GM13976 (cell line): ENCODE measurements at regions not wholly inside any gene's neighbourhood (a gene's known extent, or its start where the extent isn't known, plus 50 kb on each side); places are given as distances from the start of the nearest gene placed in this dataset.

Experiments used
- DNase-seq: peaks from one replicate; pipeline ENCODE4 v3.0.0; 2012; ENCODE audit warnings: low spot score
- in situ Hi-C: fragments of 300-500 bp; cut with MboI; formaldehyde crosslinking; loops from one replicate; pipeline ENCODE4 v1.12.0; 2022; ENCODE audit warnings: low sequenced_read_pairs, mixed read lengths, inconsistent platforms; ENCODE audit not compliant: unreplicated experiment
- TF ChIP-seq, protein P1 (sequence below): IDR thresholded peaks from 2 replicates; pipeline ENCODE4 v1.5.1; 2012; ENCODE audit warnings: borderline replicate concordance, mild to moderate bottlenecking; ENCODE audit not compliant: insufficient read depth; ENCODE audit errors: extremely low read depth, missing control alignments, control extremely low read depth

DNA sequence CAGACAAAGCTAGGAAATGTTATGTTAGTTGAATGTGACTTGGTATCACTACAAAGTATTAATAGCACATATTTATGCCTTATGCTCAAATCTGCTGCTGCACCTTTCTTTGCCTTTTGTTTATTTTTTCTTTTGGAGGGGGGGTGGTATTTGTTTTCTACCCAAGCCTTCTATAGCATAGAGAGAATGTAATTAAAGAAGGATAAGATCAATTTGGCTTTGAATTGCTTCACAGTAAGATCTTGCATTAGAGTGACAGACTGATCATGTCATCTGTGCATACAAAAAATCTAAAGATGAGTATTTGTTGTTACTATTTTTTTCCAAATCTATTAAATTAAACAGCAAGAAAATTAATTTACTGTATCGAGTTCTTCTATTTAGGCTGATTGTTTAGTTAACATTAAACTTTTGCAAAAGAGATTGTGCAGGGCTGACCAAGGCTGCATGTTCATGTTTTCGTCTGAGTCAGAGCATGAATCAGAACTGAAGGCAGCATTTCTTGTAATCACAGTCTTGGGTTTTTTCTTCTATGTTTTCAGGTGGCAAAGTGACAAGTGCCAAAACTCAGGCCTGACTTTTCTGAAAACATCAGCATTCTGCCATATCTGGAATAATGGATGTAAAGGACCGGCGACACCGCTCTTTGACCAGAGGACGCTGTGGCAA lies 1007.1 kb upstream of the WWC1 start:
- DNase-seq: no peak
- TF ChIP-seq, protein P1, sequence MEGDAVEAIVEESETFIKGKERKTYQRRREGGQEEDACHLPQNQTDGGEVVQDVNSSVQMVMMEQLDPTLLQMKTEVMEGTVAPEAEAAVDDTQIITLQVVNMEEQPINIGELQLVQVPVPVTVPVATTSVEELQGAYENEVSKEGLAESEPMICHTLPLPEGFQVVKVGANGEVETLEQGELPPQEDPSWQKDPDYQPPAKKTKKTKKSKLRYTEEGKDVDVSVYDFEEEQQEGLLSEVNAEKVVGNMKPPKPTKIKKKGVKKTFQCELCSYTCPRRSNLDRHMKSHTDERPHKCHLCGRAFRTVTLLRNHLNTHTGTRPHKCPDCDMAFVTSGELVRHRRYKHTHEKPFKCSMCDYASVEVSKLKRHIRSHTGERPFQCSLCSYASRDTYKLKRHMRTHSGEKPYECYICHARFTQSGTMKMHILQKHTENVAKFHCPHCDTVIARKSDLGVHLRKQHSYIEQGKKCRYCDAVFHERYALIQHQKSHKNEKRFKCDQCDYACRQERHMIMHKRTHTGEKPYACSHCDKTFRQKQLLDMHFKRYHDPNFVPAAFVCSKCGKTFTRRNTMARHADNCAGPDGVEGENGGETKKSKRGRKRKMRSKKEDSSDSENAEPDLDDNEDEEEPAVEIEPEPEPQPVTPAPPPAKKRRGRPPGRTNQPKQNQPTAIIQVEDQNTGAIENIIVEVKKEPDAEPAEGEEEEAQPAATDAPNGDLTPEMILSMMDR: no peak
- in situ Hi-C loops: no loop called here

DNA sequence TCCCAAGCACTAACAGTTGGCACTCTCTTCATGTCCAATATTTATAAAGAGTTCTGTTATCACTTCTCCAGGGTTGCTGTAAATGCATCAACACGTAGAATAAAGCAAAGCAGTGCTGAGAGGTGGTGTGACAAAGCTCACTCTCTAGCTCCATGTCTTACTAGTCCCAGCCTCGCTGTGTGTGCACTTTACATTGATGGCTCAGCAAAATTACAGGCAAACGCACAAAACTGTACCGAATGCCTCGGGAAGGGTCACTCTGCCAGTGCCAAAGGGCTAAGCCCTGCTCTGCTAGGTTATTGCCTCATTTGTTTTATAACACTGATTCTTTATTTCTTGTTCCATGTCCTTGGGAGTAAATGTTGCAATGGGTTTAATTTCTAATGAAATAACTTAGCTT lies 1005.9 kb upstream of the WWC1 start:
- in situ Hi-C loops: no loop called here
- TF ChIP-seq, protein P1: no peak

DNA sequence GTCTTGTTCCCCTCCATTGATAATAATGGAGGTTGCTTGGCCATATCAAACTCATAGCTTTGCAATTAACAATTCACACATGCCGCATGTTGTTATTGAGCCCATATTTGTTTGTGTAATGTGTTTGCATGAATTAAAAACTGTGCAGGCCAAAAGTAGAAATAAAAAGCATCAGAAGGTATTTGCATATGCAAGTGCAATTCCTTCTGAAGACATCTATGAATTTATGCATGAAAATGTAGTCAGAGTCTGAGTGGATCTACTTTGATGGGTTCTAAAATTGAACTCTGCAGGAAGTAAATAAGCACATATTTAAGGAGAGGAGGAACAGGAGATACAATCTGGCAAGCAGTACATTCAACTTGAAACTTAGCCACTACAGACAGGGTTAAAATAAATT lies 1004.6 kb upstream of the WWC1 start:
- DNase-seq: no peak
- TF ChIP-seq, protein P1: no peak
- in situ Hi-C loops: no loop called here

More for the DNA sequence above, 1005.9 kb upstream of the WWC1 start:
- DNase-seq: no peak

DNA sequence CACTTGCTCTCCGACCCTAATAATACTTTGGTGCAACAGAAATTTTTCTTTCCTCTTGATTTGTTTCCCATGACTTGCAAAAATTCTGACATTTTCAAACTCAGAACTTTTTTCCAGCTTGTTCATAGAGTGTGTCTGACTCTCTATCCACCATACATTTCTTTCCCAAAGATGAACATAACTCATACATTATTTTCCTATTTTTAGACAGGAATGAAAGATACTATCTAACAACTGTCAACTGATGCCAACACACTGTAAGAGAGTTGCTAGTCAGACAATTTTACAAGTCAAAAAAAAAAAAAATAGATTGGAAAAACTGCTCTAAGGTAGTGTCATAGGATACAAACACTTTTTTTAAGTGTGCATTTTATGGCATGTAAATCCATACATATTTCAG lies 1001.0 kb upstream of the WWC1 start:
- TF ChIP-seq, protein P1: no peak
- in situ Hi-C loops: no loop called here

DNA sequence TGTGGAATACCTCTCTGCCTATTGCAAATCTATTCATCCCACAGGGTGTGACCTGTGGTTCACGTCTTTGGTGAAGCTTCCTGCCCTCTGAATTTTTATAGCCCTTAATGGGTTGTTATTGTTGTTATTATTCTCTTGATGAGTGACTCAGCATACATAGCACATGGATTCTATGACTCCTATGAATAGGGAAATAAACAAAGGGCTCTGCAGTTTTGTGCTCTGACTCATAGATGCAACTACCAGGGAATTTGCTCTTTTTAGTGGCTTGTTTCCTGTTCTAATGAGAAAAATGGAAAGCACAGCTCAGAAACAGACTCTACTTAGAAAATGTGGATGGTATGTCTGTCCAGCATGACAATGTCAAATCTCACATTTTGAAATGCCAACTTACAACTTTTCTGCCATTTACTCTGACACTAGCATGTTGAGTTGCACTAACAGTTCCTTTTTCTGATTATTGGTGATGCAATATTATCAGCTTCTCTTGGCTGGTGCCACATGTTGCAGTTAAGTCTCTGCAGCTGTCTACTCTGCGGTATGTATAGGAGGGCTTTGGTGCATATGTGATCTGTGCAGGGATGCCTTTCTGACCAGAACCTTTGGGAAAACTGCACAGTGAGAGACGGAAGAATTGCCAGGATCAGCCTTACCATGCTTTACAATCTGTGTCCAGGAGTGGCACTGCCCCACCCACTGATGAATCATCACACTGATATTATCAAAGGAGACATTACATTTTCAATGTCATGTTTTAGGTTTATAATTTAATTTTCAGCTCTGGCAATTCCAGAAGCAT lies 996.4 kb upstream of the WWC1 start:
- TF ChIP-seq, protein P1: no peak
- no peak for DNase-seq
- in situ Hi-C loops: no loop called here

More for the DNA sequence above, 1001.0 kb upstream of the WWC1 start:
- no peak for DNase-seq

DNA sequence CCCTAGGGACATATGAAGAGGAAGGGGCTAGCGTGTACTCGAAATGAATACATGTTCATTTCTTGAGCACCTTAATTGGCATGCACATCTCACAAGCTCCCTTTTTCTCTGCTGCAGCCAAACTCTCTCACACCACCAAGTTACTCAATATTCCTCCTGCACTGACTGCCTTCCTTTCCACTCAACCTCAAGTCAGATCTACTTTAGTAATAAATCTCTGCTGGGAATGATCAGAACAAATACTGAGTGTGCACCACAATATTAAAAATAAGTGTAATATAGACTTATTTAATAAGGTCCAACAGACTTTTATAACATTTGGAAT lies 995.8 kb upstream of the WWC1 start:
- TF ChIP-seq, protein P1: no peak
- DNase-seq: no peak
- in situ Hi-C loops: no loop called here
